H9 (cell line): ENCODE measurements at regions not wholly inside any gene's neighbourhood (a gene's known extent, or its start where the extent isn't known, plus 50 kb on each side); places are given as distances from the start of the nearest gene placed in this dataset.
A peak's percentile ranks its signal among the peaks of the same experiment; 100 is the strongest.

Experiments used
- DNase-seq: peaks from one replicate; pipeline ENCODE4 v3.0.0-alpha.2; 2017
- H2AFZ ChIP-seq: one replicate; pipeline ENCODE4 v1.6.1; 2013; ENCODE audit warnings: mild to moderate bottlenecking, low read length, control low read depth, moderate library complexity
- H2AK5ac ChIP-seq: 2 replicates; pipeline ENCODE4 v1.6.1; 2013; ENCODE audit warnings: low read length, control low read depth, mixed read lengths; ENCODE audit not compliant: insufficient read length
- H2BK120ac ChIP-seq: one replicate; pipeline ENCODE4 v1.6.1; 2013; ENCODE audit warnings: low read depth, mild to moderate bottlenecking, low read length, control low read depth, inconsistent platforms; ENCODE audit not compliant: poor library complexity, severe bottlenecking
- H2BK12ac ChIP-seq: 2 replicates; pipeline ENCODE4 v1.6.1; 2013; ENCODE audit warnings: low read length, control low read depth, mixed read lengths, low read depth; ENCODE audit not compliant: insufficient read length
- H2BK15ac ChIP-seq: 2 replicates; pipeline ENCODE4 v1.6.1; 2013; ENCODE audit warnings: low read depth, low read length, control low read depth
- H2BK20ac ChIP-seq: one replicate; pipeline ENCODE4 v1.6.1; 2013; ENCODE audit warnings: low read depth, mild to moderate bottlenecking, low read length, control low read depth, inconsistent platforms; ENCODE audit not compliant: poor library complexity, severe bottlenecking
- H2BK5ac ChIP-seq: 2 replicates; pipeline ENCODE4 v1.6.1; 2013; ENCODE audit warnings: low read length, control low read depth, mixed read lengths; ENCODE audit not compliant: insufficient read length
- H3K14ac ChIP-seq: 2 replicates; pipeline ENCODE4 v1.6.1; 2013; ENCODE audit warnings: low read length, control low read depth; ENCODE audit not compliant: insufficient read depth
- H3K18ac ChIP-seq: 2 replicates; pipeline ENCODE4 v1.6.1; 2013; ENCODE audit warnings: low read depth, mild to moderate bottlenecking, mixed read lengths, low read length, control low read depth; ENCODE audit not compliant: insufficient read length
- H3K23ac ChIP-seq: 2 replicates; pipeline ENCODE4 v1.6.1; 2013; ENCODE audit warnings: low read length, control low read depth, mixed read lengths, low read depth; ENCODE audit not compliant: insufficient read length
- H3K23me2 ChIP-seq: 2 replicates; pipeline ENCODE4 v1.6.1; 2013; ENCODE audit warnings: low read depth, mild to moderate bottlenecking, mixed read lengths, low read length, control low read depth; ENCODE audit not compliant: insufficient read length, poor library complexity, severe bottlenecking
- H3K27ac ChIP-seq: 2 replicates; pipeline ENCODE4 v1.5.1; 2013; ENCODE audit warnings: low read length, control low read depth, mixed read lengths, low read depth; ENCODE audit not compliant: insufficient read length
- H3K27me3 ChIP-seq: 2 replicates; pipeline ENCODE4 v1.6.1; 2013; ENCODE audit warnings: low read length, control low read depth, inconsistent platforms; ENCODE audit not compliant: insufficient read depth
- H3K4ac ChIP-seq: 2 replicates; pipeline ENCODE4 v1.6.1; 2013; ENCODE audit warnings: low read depth, mild to moderate bottlenecking, control low read depth, inconsistent platforms, low read length, moderate library complexity
- H3K4me1 ChIP-seq: 2 replicates; pipeline ENCODE4 v1.6.1; 2013; ENCODE audit warnings: low read length, control low read depth, inconsistent platforms; ENCODE audit not compliant: insufficient read depth
- H3K4me2 ChIP-seq: 2 replicates; pipeline ENCODE4 v1.6.1; 2013; ENCODE audit warnings: low read length, control low read depth, mixed read lengths; ENCODE audit not compliant: insufficient read length, insufficient read depth
- H3K56ac ChIP-seq: 2 replicates; pipeline ENCODE4 v1.6.1; 2013; ENCODE audit warnings: low read depth, mild to moderate bottlenecking, mixed read lengths, low read length, control low read depth; ENCODE audit not compliant: insufficient read length
- H3K79me1 ChIP-seq: 2 replicates; pipeline ENCODE4 v1.6.1; 2013; ENCODE audit warnings: low read depth, mild to moderate bottlenecking, moderate library complexity, low read length, control low read depth, inconsistent platforms; ENCODE audit not compliant: insufficient read depth, poor library complexity, severe bottlenecking
- H3K79me2 ChIP-seq: 2 replicates; pipeline ENCODE4 v1.6.1; 2013; ENCODE audit warnings: low read length, control low read depth, inconsistent platforms; ENCODE audit not compliant: insufficient read depth
- H3K9ac ChIP-seq: 2 replicates; pipeline ENCODE4 v1.6.1; 2013; ENCODE audit warnings: low read length, control low read depth, mixed read lengths; ENCODE audit not compliant: insufficient read length; ENCODE audit errors: extremely low read depth
- H3K9me3 ChIP-seq: one replicate; pipeline ENCODE4 v1.6.1; 2013; ENCODE audit warnings: low read depth, low read length, inconsistent platforms; ENCODE audit not compliant: control insufficient read depth
- H3T11ph ChIP-seq: one replicate; pipeline ENCODE4 v1.6.1; 2013; ENCODE audit warnings: mild to moderate bottlenecking, low read length, control low read depth, inconsistent platforms
- H4K20me1 ChIP-seq: one replicate; pipeline ENCODE4 v1.6.1; 2013; ENCODE audit not compliant: control insufficient read depth, insufficient read length, insufficient read depth
- H4K5ac ChIP-seq: 2 replicates; pipeline ENCODE4 v1.6.1; 2013; ENCODE audit warnings: low read depth, mild to moderate bottlenecking, mixed read lengths, low read length, control low read depth; ENCODE audit not compliant: insufficient read length
- H4K8ac ChIP-seq: replicated peaks from 2 replicates; pipeline ENCODE4 v1.6.1; 2013; ENCODE audit warnings: low read length, control low read depth, mixed read lengths, low read depth; ENCODE audit not compliant: insufficient read length
- H4K91ac ChIP-seq: 2 replicates; pipeline ENCODE4 v1.6.1; 2013; ENCODE audit warnings: low read depth, mild to moderate bottlenecking, moderate library complexity, mixed read lengths, low read length, control low read depth; ENCODE audit not compliant: insufficient read length
- H3K27ac Mint-ChIP-seq, 3 experiments: 2 replicates in 2 of 3; 3 replicates in 1 of 3; pipeline ENCODE4 v1.8.0; 2020 to 2021; ENCODE audit warnings: mixed read lengths in 3 of 3, mild to moderate bottlenecking in 1 of 3, moderate library complexity in 1 of 3
- H3K27me3 Mint-ChIP-seq: 2 replicates; pipeline ENCODE4 v1.8.0; 2021; ENCODE audit warnings: low read depth, mild to moderate bottlenecking, moderate library complexity, mixed read lengths
- H3K36me3 Mint-ChIP-seq, 3 experiments: 2 replicates in 2 of 3; 3 replicates in 1 of 3; pipeline ENCODE4 v1.8.0; 2020 to 2021; ENCODE audit warnings: low read depth in 3 of 3, mixed read lengths in 3 of 3; ENCODE audit not compliant: insufficient read depth in 1 of 3
- H3K4me1 Mint-ChIP-seq, 2 experiments: 2 replicates each; pipeline ENCODE4 v1.8.0; 2020; ENCODE audit warnings: mixed read lengths in 2 of 2
- H3K4me3 Mint-ChIP-seq, 2 experiments: 2 replicates in 1 of 2; 3 replicates in 1 of 2; pipeline ENCODE4 v1.8.0; 2020 to 2021; ENCODE audit warnings: mild to moderate bottlenecking in 2 of 2, mixed read lengths in 2 of 2, moderate library complexity in 1 of 2
- H3K9me3 Mint-ChIP-seq, 2 experiments: 2 replicates in 1 of 2; 3 replicates in 1 of 2; pipeline ENCODE4 v1.8.0; 2020; ENCODE audit warnings: mild to moderate bottlenecking in 2 of 2, mixed read lengths in 2 of 2, moderate library complexity in 1 of 2
- WGBS: extraction: QIAGEN DNeasy Blood & Tissue Kit; methylation state at CpG from one replicate; pipeline ENCODE4 v1.1.7; 2013; ENCODE audit warnings: missing lambda C conversion rate, low lambda C conversion rate, mixed read lengths; ENCODE audit not compliant: insufficient read length; ENCODE audit errors: extremely low coverage; 5-methylcytosine and 5-hydroxymethylcytosine counted together
- TF ChIP-seq, protein P1 (sequence below): fragments of 200-600 bp; sonication (generic); conservative IDR thresholded peaks from 3 replicates; pipeline ENCODE4 v1.8.0; 2021; ENCODE audit warnings: antibody characterized with exemption, mild to moderate bottlenecking

- H3K9me3 ChIP-seq = no peaks in the 10 kb centered on the region
- H2BK120ac ChIP-seq = no peak overlapping the region
- H2AK5ac ChIP-seq = no peak overlapping the region
- no peak overlapping the region for H2AFZ ChIP-seq
- H3K79me1 ChIP-seq = no peaks in the 10 kb centered on the region
- no peak overlapping the region for H3K4me3 Mint-ChIP-seq
- H3K9me3 Mint-ChIP-seq = peaks cover 0 to 2% of the 10 kb centered on the region in 2 experiments; a peak in 2 of 5 replicates
- no peak overlapping the region for H3K9ac ChIP-seq
- H3K4me1 ChIP-seq = no peaks in the 10 kb centered on the region
- no peak overlapping the region for H2BK20ac ChIP-seq
- H3K27ac Mint-ChIP-seq = no peak overlapping the region; a peak in 1 of 7 replicates
- H2BK5ac ChIP-seq = no peak overlapping the region
- H2BK12ac ChIP-seq = no peak overlapping the region
- H3K27me3 Mint-ChIP-seq = peaks cover 7% of the 10 kb centered on the region
- H4K8ac ChIP-seq = no peak overlapping the region
- H4K20me1 ChIP-seq = no peaks in the 10 kb centered on the region
- H4K5ac ChIP-seq = no peak overlapping the region
- WGBS = no CpG with 5 or more reads among the region's 9 CpGs
- H3K4ac ChIP-seq = no peak overlapping the region
- H4K91ac ChIP-seq = no peak overlapping the region
- no peaks in the 10 kb centered on the region for H3K23me2 ChIP-seq
- H3K27me3 ChIP-seq = no peaks in the 10 kb centered on the region
- no peak overlapping the region; the same call in 1 of the 2 replicates for H3K14ac ChIP-seq
- no peaks in the 10 kb centered on the region for H3K79me2 ChIP-seq
- H3T11ph ChIP-seq = no peak overlapping the region
- no peak overlapping the region for H3K27ac ChIP-seq
- TF ChIP-seq, protein P1, sequence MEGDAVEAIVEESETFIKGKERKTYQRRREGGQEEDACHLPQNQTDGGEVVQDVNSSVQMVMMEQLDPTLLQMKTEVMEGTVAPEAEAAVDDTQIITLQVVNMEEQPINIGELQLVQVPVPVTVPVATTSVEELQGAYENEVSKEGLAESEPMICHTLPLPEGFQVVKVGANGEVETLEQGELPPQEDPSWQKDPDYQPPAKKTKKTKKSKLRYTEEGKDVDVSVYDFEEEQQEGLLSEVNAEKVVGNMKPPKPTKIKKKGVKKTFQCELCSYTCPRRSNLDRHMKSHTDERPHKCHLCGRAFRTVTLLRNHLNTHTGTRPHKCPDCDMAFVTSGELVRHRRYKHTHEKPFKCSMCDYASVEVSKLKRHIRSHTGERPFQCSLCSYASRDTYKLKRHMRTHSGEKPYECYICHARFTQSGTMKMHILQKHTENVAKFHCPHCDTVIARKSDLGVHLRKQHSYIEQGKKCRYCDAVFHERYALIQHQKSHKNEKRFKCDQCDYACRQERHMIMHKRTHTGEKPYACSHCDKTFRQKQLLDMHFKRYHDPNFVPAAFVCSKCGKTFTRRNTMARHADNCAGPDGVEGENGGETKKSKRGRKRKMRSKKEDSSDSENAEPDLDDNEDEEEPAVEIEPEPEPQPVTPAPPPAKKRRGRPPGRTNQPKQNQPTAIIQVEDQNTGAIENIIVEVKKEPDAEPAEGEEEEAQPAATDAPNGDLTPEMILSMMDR = no peak
- no peaks in the 10 kb centered on the region for H3K36me3 Mint-ChIP-seq
- no peak overlapping the region for H3K4me2 ChIP-seq
- DNase-seq = peak; percentile 16
- H2BK15ac ChIP-seq = no peak overlapping the region
- no peak overlapping the region for H3K23ac ChIP-seq
- no peaks in the 10 kb centered on the region for H3K4me1 Mint-ChIP-seq
- H3K18ac ChIP-seq = no peak overlapping the region
- no peak overlapping the region for H3K56ac ChIP-seq
These were observed 61.8 kb downstream of the SMIM38 start for GRCh38 chr11:69217276-69218105.
